RWPE1 (cell line): ENCODE measurements at regions not wholly inside any gene's neighbourhood (a gene's known extent, or its start where the extent isn't known, plus 50 kb on each side); places are given as distances from the start of the nearest gene placed in this dataset.

ENCODE experiments used
- CTCF ChIA-PET: fragments of 350-600 bp; sonication (Branson Sonifier 250); formaldehyde crosslinking; extraction: SDS; loops from one replicate; lab custom pipeline; 2021; lab: Yijun Ruan, JAX
- POLR2A ChIA-PET: fragments of 400-600 bp; formaldehyde crosslinking; extraction: SDS; loops from one replicate; lab custom pipeline; 2020; ENCODE audit warnings: antibody characterized with exemption; ENCODE audit not compliant: low non-redundant PET; lab: Yijun Ruan, JAX
- DNase-seq: peaks from one replicate; pipeline ENCODE4 v3.0.0; 2012; ENCODE audit warnings: low spot score
- H3K27ac ChIP-seq: fragments of 450-650 bp; 2 replicates; pipeline ENCODE4 v1.5.1; 2017
- TF ChIP-seq, protein P1 (sequence below): fragments of 450-650 bp; conservative IDR thresholded peaks from 2 replicates; pipeline ENCODE4 v1.5.1; 2017; ENCODE audit warnings: low read depth, mild to moderate bottlenecking

DNA sequence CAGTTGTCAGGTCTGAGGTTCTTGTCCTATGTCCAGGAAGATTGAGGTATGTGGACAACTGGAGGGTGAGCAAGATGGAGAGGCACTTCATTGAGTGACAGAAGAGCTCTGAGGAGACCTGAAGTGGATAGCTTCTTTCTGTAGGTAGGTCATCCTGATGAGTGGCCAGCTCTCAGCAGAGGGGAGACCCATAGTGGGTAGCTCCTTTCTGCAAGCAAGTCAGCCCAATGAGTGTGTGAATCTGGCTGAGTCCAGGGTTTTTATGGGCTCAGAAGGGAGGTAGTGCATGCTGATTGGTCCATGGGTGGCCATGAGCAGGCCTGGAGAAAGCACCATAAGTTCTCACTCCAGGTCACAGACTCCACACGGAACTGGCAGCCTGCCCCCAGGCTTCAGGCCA lies 92.6 kb upstream of the GALNT5 start:
- ChIA-PET CTCF (no interaction called here), POLR2A (no interaction called here)
- TF ChIP-seq, protein P1, sequence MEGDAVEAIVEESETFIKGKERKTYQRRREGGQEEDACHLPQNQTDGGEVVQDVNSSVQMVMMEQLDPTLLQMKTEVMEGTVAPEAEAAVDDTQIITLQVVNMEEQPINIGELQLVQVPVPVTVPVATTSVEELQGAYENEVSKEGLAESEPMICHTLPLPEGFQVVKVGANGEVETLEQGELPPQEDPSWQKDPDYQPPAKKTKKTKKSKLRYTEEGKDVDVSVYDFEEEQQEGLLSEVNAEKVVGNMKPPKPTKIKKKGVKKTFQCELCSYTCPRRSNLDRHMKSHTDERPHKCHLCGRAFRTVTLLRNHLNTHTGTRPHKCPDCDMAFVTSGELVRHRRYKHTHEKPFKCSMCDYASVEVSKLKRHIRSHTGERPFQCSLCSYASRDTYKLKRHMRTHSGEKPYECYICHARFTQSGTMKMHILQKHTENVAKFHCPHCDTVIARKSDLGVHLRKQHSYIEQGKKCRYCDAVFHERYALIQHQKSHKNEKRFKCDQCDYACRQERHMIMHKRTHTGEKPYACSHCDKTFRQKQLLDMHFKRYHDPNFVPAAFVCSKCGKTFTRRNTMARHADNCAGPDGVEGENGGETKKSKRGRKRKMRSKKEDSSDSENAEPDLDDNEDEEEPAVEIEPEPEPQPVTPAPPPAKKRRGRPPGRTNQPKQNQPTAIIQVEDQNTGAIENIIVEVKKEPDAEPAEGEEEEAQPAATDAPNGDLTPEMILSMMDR, result no peak
- no peak for DNase-seq
- H3K27ac ChIP-seq, result no peak overlapping the region

DNA sequence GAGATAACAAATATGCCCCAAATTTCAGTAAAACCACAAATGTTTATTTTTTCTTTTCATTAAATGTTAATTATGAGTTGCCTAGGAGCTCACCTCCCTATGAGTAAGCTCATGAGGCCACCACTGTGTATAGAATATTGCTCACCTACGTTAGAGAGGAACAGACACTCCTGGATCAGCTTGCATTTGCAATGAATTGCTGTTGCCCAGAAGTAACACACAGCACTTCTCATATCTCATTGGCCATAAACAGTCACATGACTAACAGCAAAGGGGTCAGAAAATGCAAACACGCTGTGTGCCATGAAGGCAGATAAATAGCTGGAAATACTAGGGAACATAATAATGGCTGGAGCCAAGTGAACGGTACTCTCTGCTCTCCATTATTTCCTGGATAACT lies 89.0 kb upstream of the GALNT5 start:
- DNase-seq, result no peak
- CTCF ChIA-PET, result no interaction called here

DNA sequence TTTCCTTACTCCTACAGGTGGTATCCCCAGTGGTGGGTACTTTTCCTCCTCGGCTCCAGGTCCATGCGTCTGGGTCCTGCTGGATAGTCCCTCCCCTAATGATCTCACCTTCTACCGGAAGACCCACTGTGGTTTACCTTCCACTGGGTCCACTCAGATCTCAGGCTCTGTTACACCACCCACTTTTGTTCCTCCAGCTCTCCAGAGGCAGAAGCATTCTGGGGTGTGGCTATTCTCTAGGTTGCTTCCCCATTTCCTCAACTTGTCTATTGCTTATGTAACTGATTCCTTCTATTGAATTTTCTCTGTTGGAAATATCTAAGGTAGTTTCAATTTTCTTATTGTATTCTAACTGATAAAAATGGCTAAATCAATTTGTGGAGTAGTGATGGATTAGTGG lies 87.6 kb upstream of the GALNT5 start:
- DNase-seq, result no peak
- ChIA-PET CTCF (no interaction called here), POLR2A (no interaction called here)
- no peak overlapping the region for H3K27ac ChIP-seq
- TF ChIP-seq, protein P1, result no peak

More for the DNA sequence above, 89.0 kb upstream of the GALNT5 start:
- TF ChIP-seq, protein P1, result no peak
- no peak overlapping the region for H3K27ac ChIP-seq
- POLR2A ChIA-PET, result no interaction called here

DNA sequence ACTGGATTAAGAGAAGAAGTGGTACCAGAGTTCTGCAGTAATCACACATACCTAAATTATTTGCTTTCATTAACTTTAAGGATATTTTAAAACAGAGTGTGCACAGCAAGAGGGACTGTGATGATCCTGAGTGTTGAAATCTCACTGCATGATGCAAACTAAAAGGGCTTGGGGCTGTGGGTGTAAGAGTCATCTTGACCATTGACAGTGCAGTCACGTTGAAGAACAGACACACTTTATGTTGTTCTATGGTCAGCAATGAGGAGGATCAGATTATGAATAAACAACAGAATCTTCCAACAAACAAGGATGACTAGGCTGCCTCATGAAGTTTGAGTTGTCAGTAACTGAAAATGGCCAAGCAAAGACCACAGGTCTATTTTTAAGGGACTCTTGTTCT lies 87.2 kb upstream of the GALNT5 start:
- CTCF ChIA-PET, result no interaction called here
- POLR2A ChIA-PET, result no interaction called here
- H3K27ac ChIP-seq, result no peak overlapping the region
- no peak for DNase-seq
- TF ChIP-seq, protein P1, result no peak

DNA sequence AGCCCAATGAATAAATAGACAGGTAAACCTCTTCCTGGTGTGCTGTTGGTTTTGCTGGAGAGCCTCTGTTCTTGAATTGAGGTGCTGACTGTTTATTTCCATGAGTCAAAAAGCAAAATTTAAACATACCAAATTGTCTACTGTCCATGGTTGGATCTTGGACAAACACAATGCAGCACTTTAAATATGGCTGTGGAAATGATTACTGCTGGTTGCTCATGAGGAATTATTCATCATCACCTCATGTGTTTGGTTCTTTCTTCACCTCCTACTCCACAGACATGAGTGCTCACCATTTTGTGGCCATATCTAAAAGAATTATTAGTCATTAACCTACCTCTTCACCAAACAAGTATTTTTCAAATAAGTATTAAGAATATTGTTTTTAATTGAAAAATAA lies 85.3 kb upstream of the GALNT5 start:
- ChIA-PET CTCF (no interaction called here), POLR2A (no interaction called here)
- DNase-seq, result no peak
- no peak overlapping the region for H3K27ac ChIP-seq
- TF ChIP-seq, protein P1, result no peak

DNA sequence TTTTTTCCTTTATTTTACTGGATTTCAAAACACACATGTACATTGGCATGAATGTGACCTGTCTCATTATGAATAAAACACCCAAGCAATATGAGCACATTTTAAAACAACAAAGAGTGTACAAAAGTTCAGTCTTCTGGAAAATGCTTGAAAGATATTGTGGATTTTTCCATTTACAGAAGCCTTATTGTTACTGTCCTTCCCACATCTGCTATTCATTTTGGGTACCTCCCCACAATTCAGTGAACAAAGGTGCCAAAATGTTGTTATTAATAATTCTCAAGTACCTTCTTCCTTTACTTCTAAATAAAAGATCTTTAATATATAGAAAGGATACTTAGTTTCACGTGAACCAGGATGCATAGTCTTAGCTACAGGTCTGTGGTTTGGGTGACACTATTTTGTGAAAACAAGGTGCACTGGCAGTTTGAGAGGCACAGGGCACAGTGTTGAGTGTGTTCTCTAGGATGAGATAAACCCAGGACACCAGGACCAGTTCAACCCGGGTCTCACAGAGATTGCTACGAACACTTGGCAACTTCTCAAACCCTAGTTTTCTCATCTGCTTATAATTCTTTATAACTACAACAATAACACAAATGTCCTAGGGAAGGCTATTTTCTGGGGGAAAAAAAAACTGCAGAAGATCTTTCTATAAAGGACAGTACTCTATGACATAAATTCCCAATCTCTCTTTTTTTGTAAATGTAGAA lies 84.5 kb upstream of the GALNT5 start:
- no peak overlapping the region for H3K27ac ChIP-seq
- ChIA-PET CTCF (no interaction called here), POLR2A (no interaction called here)
- TF ChIP-seq, protein P1, result no peak
- no peak for DNase-seq
